Stimulated activated CD4-positive, alpha-beta T cell treated with anti-CD3 and anti-CD28 coated beads, Interleukin-15, amount 100 ng/mL, for 48 hours (primary cell): ENCODE measurements at regions not wholly inside any gene's neighbourhood (a gene's known extent, or its start where the extent isn't known, plus 50 kb on each side); places are given as distances from the start of the nearest gene placed in this dataset.
"Not testable (repeated sequence)": the region's sequence is repeated elsewhere in the genome, so short reads cannot be mapped to it uniquely, and the experiment has no call there.

Source experiments
- DNase-seq, 2 donors: peaks; one replicate each; pipeline ENCODE4 v3.0.0-alpha.2; 2020; ENCODE audit warnings: low read depth in 2 of 2

GRCh38 chr3:39558775-39559306 lies 91.4 kb downstream of the MOBP start:
- no peak for DNase-seq

- no peak for DNase-seq
Observed at GRCh38 chr3:39559543-39559942, 92.1 kb downstream of the MOBP start.

DNA sequence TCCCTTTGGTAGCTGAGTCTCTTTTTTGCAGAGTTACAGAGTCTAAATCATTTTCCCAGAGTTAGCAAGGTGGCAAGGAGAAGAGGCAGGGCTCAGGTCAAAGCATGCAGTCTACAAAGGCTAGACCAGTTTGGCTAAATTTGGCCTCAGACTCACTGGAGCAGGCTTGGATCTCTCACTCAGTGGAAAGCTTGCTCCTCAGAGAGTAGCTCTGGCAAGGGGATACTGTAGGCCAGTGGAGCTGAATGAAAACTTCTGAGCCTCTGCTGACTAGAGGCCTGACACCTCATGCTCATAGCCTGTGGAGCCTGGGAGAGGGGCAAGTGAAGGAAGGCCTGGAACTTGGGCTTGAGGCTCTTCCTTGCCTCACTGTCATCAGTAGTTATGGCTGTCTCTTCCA lies 101.0 kb downstream of the MOBP start:
- no peak for DNase-seq

DNA sequence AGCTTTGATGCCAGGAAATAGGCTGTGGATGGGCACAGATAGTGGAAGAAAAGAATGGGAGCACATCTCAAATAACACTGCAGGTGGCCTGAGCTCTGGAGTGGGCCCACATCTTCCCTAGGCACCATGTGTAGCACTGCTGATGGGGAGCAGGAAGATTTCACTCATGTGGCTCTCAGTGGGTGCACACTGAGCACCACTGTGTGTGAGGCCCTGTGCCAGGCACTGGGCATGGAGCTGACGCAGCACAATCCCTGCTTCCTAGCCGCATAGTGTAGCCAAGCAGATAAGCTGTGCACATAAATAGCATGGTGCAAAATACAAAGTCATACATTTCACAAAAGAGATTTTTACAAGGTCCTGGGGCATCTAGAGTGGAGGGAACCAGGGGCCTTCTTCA lies 101.6 kb downstream of the MOBP start:
- DNase-seq = no peak

DNA sequence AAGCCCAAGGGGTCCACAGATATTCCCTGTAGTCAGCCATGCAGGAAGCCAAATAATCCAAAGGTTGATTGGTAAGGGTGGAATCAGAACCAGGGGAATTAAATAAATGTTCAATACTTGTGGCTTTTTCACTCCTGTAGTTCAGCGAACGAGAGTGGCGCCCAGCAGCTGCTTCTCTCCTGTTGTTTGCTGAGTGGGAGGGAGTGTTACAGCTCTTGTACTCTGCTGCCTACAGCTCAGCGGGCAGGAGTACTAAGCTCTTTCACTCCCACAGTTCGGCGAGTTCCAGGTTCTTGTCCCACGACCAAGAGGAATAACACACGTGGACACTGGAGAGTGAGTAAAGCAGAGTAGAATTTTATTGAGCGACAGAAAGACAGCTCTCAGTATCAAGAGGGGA lies 105.9 kb downstream of the MOBP start:
- no peak for DNase-seq

DNA sequence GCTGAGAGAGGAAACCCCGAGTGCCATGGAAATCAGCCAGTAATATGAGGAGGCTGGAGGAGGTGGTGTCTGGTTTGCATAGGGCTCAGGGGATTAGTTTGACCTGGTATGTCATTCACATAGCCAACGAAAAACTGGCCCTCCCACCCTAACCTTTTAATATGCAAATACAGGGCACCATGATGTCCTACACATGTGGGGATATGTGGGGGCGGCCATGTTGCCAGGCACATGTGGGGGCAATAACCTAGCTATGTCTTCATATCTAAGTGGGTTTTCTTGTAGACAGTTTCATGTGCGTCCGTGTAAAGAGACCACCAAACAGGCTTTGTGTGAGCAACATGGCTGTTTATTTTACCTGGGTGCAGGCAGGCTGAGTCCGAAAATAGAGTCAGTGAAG lies 110.1 kb downstream of the MOBP start:
- no peak for DNase-seq

DNA sequence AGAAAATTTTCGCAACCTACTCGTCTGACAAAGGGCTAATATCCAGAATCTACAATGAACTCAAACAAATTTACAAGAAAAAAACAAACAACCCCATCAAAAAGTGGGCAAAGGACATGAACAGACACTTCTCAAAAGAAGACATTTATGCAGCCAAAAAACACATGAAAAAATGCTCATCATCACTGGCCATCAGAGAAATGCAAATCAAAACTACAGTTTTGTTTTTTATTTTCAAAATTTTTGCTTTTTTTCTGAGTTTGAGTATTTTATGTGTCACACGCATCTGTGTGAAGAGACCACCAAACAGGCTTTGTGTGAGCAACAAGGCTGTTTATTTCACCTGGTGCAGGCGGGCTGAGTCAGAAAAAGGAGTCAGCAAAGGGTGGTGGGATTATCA lies 118.7 kb downstream of the MOBP start:
- not testable (repeated sequence) for DNase-seq

- DNase-seq = no peak
Observed at GRCh38 chr3:39587113-39587512, 119.6 kb downstream of the MOBP start.

GRCh38 chr3:39590806-39591205 lies 123.3 kb downstream of the MOBP start:
- DNase-seq = no peak

- no peak for DNase-seq
Observed at GRCh38 chr3:39592311-39593050, 125.0 kb downstream of the MOBP start.

DNA sequence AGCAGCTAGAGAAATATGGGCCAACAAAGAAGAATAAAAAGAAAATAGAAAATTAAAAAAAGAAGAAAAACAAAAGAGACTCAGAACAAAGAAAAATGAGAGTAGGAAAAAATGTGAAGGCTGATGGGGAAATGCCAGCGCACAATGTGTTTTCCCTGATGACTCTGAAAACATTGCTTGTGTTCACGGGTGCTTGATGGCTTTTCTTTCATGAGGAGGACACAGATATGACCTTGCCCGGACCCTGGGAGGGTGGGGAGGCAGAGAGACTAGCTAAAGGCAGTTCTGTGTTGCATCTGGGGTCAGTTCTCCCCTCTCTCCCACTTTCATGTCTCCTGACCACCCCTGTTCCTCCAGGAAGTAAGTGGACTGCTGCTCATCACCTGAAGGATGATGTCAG lies 125.9 kb downstream of the MOBP start:
- DNase-seq = no peak

GRCh38 chr3:39601241-39601640 lies 133.8 kb downstream of the MOBP start:
- no peak for DNase-seq

DNA sequence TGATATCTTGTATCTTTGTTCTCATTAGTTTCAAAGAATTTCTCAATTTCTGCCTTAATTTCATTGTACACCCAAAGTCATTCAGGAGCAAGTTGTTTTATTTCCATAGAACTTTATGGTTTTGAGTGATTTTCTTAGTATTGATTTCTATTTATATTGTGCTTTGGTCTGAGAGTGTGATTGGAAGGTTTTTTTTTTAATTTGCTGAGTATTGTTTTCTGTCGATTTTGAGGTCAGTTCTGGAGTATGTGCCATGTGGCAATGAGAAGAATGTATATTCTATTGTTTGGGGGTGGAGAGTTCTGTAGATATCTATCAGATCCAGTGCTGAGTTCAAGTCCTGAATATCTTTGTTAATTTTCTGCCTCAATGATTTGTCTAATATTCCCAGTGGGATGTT lies 138.4 kb downstream of the MOBP start:
- DNase-seq = no peak

DNA sequence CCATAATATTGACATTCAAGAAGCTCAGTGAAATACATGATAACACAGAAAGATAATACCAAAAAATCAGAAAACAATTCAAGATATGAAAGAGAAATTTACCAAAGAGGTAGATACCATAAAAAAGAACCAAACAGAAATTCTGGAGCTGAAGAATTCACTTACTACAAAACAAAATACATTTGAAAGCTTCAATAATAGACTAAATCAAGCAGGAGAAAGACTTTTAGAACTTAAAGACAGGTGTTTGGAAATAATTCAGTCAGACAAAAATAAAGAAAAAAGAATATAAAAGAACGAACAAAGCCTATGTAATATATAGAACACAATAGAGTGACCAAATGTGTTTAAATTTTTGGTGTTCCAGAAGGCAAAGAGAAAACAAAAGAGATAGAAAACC lies 158.7 kb downstream of the MOBP start:
- DNase-seq = no peak

GRCh38 chr3:39631136-39631535 lies 163.7 kb downstream of the MOBP start:
- no peak for DNase-seq

GRCh38 chr3:39637807-39638206 lies 170.3 kb downstream of the MOBP start:
- DNase-seq = no peak

GRCh38 chr3:39638301-39638700 lies 170.8 kb downstream of the MOBP start:
- no peak for DNase-seq

- DNase-seq = peak in 1 of 2 donors; percentile 13
Observed at GRCh38 chr3:39639344-39640236, 169.8 kb upstream of the MYRIP start.

- DNase-seq = no peak
Observed at GRCh38 chr3:39641274-39641673, 168.1 kb upstream of the MYRIP start.

GRCh38 chr3:39644176-39644575 lies 165.2 kb upstream of the MYRIP start:
- DNase-seq = no peak

GRCh38 chr3:39651256-39651655 lies 158.2 kb upstream of the MYRIP start:
- not testable (repeated sequence) for DNase-seq

DNA sequence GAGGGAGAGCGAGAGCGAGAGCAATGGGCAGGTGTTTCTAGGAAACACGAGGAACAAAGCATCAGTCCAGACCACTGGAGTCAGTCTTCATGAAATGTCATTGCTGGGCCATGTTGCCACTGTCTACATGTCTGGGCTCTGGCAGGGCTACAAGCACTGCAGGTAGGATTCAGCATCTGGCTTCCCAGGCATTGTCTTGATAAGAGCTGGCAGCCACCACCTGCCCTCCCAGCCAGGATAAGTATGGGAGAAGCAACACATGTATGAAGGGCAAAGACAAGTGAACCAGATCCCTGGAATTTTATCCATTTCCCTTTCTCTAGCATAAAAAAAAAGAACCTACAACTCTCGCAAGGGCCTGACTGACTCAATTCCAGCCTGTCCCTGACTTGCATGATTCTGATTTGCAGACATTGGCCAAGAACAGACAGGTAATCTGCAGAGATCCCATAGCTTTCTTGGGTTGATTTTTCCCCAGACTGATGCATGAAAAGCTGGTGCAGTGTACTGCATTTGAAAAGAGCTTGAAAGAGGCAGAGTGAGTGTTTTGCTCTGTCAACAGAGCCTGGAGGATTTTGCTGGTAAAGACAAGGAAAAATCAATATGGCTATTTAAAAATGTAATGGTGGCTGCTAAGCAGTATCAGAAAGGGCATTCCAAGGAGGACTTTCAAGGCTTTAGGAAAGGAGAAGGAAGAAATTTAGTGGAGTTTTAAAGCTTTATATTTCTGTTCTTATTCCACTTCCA lies 157.2 kb upstream of the MYRIP start:
- no peak for DNase-seq
